GM18909 (cell line): ENCODE measurements at regions not wholly inside any gene's neighbourhood (a gene's known extent, or its start where the extent isn't known, plus 50 kb on each side); places are given as distances from the start of the nearest gene placed in this dataset.

Experiments used
- ATAC-seq: cut with Tn5 transposase; IDR thresholded peaks from one replicate; pipeline ENCODE4 v1.9.1; 2021; ENCODE audit warnings: mild to moderate bottlenecking; ENCODE audit not compliant: unreplicated experiment, poor library complexity

- ATAC-seq, result no peak
These were observed 95.9 kb upstream of the FREM2 start for GRCh38 chr13:38590796-38591507.

GRCh38 chr13:38602266-38602665, 84.6 kb upstream of the FREM2 start:
- ATAC-seq, result no peak

DNA sequence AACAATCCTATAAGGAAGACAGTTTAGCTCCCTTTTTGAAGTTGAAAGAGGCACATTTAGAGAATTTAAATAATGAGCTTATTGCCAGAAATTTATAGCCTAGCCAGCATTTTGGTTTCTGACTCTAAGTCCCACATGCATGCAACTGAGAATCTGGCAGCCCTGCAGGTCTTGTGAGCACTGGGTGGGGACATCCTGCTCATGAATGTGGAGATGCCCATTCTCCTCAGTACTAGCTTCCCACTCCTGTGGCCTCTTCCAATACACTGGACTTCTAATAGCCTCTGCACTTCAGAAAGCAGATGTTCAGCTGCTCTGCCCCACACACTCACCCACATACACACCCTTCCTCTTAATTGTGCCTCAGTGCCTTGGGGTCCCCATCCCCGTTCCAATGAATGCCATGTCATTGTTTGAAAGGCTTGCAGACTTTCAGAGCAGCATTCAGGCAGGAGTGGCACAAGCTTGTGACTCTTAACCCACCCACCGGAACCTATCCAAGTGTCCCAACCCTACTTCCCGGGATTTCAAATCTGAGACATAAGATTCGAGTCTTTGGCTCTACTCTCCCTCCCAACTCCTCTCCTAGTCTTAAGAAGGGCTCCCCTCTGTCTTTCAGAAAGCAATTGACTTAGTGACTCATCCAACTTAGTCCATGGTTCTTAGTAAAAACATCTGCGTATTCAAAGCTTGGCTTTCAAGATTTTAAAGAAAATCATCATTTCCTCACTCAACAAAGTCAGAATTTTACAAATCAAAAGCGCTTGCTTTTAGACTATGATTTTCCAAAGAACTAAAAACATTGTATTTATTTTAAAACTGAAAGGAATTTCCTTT, 80.0 kb upstream of the FREM2 start:
- no peak for ATAC-seq

DNA sequence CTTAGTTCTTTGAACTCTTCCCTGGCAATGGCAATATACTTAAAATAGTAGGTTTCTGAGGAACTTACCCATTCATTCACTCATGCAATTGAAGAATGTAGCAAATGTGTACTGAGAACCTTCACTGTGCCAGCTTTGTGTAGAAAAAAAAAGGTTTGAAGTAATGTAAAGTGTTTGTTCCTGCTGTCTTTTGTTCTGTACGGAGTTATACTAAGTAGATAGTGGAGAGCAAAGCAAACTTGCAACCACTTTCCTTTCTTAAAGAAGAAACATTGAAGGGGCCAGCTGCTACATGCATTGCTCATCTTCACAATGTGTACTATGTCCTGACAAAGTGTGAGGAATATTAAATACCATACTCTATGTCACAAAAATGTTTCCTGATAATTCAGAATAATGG, 68.9 kb upstream of the FREM2 start:
- ATAC-seq, result no peak

- ATAC-seq, result no peak
These were observed 68.5 kb upstream of the FREM2 start for GRCh38 chr13:38618336-38618735.

DNA sequence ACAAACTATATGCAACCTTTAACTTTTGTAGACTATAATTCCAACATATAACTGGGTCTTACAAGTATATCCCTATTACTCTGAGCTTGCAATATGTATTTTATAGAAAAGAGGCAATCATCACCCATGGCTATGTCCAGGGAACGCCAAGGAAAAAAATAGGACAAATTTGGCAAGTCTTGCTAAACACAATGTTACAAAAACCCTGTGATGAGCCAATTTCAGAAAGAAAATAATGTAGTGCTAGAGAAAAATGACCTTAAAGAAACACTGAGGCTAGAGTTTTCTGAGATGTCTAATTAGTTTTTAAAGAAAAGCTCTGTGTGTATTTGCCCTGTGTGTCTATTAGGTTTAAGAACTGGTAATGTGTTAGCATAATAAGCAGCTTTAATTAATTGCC, 68.0 kb upstream of the FREM2 start:
- no peak for ATAC-seq

DNA sequence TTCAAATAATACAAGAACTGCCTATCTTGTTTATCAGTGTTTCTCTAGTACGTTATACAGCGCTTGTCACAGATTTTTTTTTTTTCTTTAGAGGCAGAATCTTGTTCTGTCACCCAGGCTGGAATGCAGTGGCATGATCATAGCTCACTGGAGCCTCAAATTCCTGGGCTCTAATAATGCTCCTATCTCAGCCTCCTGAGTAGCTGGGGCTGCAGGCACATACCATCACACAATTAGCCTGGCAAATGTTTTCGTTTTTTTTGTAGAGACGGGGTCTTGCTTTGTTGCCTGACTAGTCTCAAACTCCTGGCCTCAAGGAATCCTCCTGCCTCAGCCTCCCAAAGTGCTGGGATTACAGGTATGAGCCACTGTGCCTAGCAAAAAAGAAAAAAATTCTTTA, 66.0 kb upstream of the FREM2 start:
- ATAC-seq, result no peak

DNA sequence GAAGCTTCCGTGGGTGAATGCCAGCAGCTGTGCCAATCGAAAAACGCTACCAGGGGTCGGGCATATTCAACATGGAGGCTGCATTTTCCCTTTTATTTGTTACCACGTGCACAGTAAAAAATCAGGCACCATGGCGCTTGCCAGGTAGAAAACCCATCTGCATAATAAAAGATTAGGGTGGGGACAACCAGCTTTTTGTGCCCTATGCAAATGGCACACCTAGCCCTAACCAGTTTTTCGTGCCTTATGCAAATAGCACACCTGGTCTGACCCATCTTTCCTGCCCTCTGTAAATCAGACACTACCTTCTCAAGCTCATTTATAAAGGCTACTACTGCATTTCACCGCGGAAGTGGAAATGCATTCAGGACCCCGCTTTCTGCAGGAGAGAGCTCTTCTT, 62.1 kb upstream of the FREM2 start:
- no peak for ATAC-seq

DNA sequence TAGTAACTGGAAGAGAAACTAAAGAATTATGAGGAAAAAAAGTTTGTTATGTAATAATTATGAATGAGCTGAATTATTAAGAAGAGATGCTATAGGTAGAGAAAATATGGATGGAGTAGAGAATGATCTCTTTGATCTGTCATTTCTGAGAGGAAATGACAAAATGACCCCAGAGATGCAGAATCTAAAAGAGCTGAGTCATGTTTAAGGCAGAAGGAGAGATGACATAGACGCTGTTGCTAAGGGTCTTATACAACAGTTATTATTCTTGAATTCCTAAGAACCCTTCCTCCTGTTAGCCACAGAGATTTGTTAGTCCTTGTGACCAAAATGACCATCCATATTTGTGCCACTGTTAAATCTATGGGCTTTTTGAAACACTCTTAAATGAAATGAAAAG, 58.3 kb upstream of the FREM2 start:
- ATAC-seq, result no peak

DNA sequence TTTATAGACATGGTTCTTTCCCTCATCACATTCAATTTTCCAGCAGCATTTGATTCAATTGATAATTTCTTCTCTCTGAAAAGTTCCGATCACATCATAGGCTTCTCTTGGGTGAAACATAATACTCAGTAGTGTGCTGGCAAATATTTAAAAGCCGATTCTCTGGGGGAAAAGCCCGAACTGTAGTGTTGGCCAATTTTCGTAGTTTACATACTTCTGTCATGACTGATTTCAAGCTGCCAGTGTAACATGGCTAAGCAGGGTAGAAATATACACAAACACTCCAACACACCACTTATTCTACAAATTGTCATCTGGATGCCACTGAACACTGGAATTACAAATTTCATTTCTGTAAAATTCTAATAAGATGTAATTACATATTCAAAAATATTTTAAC, 56.1 kb upstream of the FREM2 start:
- no peak for ATAC-seq

- ATAC-seq, result no peak
These were observed 51.8 kb upstream of the FREM2 start for GRCh38 chr13:38635030-38635429.

DNA sequence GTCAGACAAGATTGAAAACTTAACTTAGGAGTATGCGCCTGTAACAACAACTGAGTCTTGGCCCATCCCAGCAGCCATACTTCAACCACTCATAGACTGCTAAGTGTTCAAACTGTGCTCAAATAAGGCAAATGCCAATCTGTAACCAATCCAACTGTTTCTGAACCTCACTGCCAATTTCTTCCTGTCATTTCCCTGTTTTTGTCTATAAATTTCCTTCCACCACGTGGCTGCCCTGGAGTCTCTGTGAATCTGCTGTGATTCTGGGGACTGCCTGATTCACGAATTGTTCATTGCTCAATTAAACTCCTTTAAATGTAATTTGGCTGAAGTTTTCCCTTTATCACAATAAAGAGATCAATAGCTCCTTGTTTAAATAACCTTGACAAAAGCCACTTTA, 50.8 kb upstream of the FREM2 start:
- no peak for ATAC-seq

DNA sequence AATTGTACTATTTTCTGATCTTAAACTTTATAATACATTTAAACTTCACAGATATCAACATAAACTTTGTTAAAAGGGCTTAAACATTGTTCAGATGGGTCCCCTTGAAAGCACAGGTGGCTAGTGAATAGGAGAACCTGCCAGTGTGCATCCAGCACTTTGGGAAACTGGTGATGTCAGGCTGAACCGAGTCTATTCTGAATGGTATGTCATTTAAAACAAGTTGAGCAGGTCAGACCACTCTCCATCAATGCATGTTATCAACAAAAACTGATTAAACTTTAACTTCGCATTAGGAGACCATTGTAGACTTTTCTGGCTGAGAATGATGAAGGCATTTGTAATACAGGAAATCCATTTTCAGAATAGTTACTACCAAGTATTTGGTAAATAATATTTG, 50.1 kb upstream of the FREM2 start:
- no peak for ATAC-seq
